Astrocyte of the cerebellum (primary cell): ENCODE measurements at regions not wholly inside any gene's neighbourhood (a gene's known extent, or its start where the extent isn't known, plus 50 kb on each side); places are given as distances from the start of the nearest gene placed in this dataset.
"Not testable (repeated sequence)": the region's sequence is repeated elsewhere in the genome, so short reads cannot be mapped to it uniquely, and the experiment has no call there.

ENCODE experiments used
- DNase-seq: peaks from one replicate; pipeline ENCODE4 v3.0.0-alpha.2; 2011; ENCODE audit warnings: low read depth
- H3K4me3 ChIP-seq: 2 replicates; pipeline ENCODE4 v1.5.1; 2011; ENCODE audit warnings: mild to moderate bottlenecking, low read depth, low read length, moderate library complexity
- CTCF ChIP-seq: IDR thresholded peaks from 2 replicates; pipeline ENCODE4 v1.5.1; 2012; ENCODE audit warnings: low read length, low read depth, moderate library complexity, mild to moderate bottlenecking; ENCODE audit errors: missing control alignments
- in situ Hi-C: cut with HindIII; loops from 2 replicates; pipeline ENCODE4 v1.10.0; 2017; ENCODE audit warnings: low sequenced_read_pairs

- TF ChIP-seq CTCF, result no peak
- no peak overlapping the region for H3K4me3 ChIP-seq
- no peak for DNase-seq
- in situ Hi-C loops, result no loop called here
Measured at GRCh38 chr15:26007151-26007550, 144.0 kb upstream of the ATP10A start.

- TF ChIP-seq CTCF, result no peak
- no peak overlapping the region for H3K4me3 ChIP-seq
- in situ Hi-C loops, result no loop called here
- no peak for DNase-seq
Measured at GRCh38 chr15:26001201-26001600, 138.1 kb upstream of the ATP10A start.

GRCh38 chr15:25993506-25993905, 130.4 kb upstream of the ATP10A start:
- H3K4me3 ChIP-seq, result no peak overlapping the region
- TF ChIP-seq CTCF, result no peak
- in situ Hi-C loops, result no loop called here
- DNase-seq, result no peak

GRCh38 chr15:25990220-25990619, 127.1 kb upstream of the ATP10A start:
- no peak for DNase-seq
- H3K4me3 ChIP-seq, result no peak overlapping the region
- in situ Hi-C loops, result no loop called here
- no peak for TF ChIP-seq CTCF

GRCh38 chr15:25989327-25989726, 126.2 kb upstream of the ATP10A start:
- TF ChIP-seq CTCF, result no peak
- in situ Hi-C loops, result no loop called here
- no peak overlapping the region for H3K4me3 ChIP-seq
- DNase-seq, result no peak

GRCh38 chr15:25988716-25989115, 125.6 kb upstream of the ATP10A start:
- in situ Hi-C loops, H3K4me3 ChIP-seq, DNase-seq: not testable (repeated sequence)

- in situ Hi-C loops, result no loop called here
- H3K4me3 ChIP-seq, result no peak overlapping the region
- TF ChIP-seq CTCF, result no peak
- DNase-seq, result no peak
Measured at GRCh38 chr15:25987638-25988037, 124.5 kb upstream of the ATP10A start.
